Transverse colon (tissue), 4 donors: ENCODE measurements at regions not wholly inside any gene's neighbourhood (a gene's known extent, or its start where the extent isn't known, plus 50 kb on each side); places are given as distances from the start of the nearest gene placed in this dataset.

ENCODE experiments used
- DNase-seq: peaks from one replicate; pipeline ENCODE4 v3.0.0-alpha.2; 2019
- H3K27ac ChIP-seq, 4 donors: fragments of 200-600 bp; sonication (generic); 2 replicates each; pipeline ENCODE4 v1.5.1; 2016 to 2018; ENCODE audit warnings: inconsistent platforms in 4 of 4
- H3K27me3 ChIP-seq: fragments of 200-600 bp; sonication (generic); 2 replicates; pipeline ENCODE4 v1.5.1; 2017; ENCODE audit warnings: inconsistent platforms
- H3K36me3 ChIP-seq, 4 donors: fragments of 200-600 bp; sonication (generic); 2 replicates each; pipeline ENCODE4 v1.5.1; 2017 to 2019; ENCODE audit warnings: inconsistent platforms in 4 of 4
- H3K4me1 ChIP-seq, 4 donors: fragments of 200-600 bp; sonication (generic); 2 replicates each; pipeline ENCODE4 v1.5.1; 2017 to 2020; ENCODE audit warnings: inconsistent platforms in 4 of 4
- H3K4me3 ChIP-seq, 4 donors: fragments of 200-600 bp; sonication (generic); 1 replicate in 1 of 4; 2 replicates in 3 of 4; pipeline versions ENCODE4 v1.5.1 to v1.6.1; 2017 to 2019; ENCODE audit warnings: inconsistent platforms in 4 of 4
- H3K9me3 ChIP-seq, 2 donors: fragments of 200-600 bp; sonication (generic); 2 replicates each; pipeline ENCODE4 v1.5.1; 2017 to 2019; ENCODE audit warnings: inconsistent platforms in 2 of 2
- EP300 ChIP-seq: sonication (generic); formaldehyde crosslinking; IDR thresholded peaks from one replicate; pipeline ENCODE4 v1.6.1; 2017; ENCODE audit warnings: antibody characterized with exemption, low read depth
- POLR2A ChIP-seq: fragments of 450-650 bp; IDR thresholded peaks from one replicate; pipeline ENCODE4 v1.6.1; 2016; ENCODE audit warnings: antibody characterized with exemption, mild to moderate bottlenecking, moderate library complexity
- POLR2AphosphoS5 ChIP-seq, 3 donors: sonication (generic); formaldehyde crosslinking; IDR thresholded peaks; one replicate each; pipeline ENCODE4 v1.6.1; 2016; ENCODE audit warnings: antibody characterized with exemption in 3 of 3
- WGBS, 2 donors: methylation state at CpG; one replicate each; pipeline ENCODE4 v1.1.5; 2018; ENCODE audit warnings: low coverage in 1 of 2; 5-methylcytosine and 5-hydroxymethylcytosine counted together
- in situ Hi-C, 4 donors: fragments of 200-750 bp; cut with MboI; loops; one replicate each; pipeline versions ENCODE4 v1.15.0 to v1.15.1; 2017; ENCODE audit warnings: low sequenced_read_pairs in 3 of 4, low pct_ligation_motif_present in 1 of 4, low pct_unique_long_range_greater_than_20kb in 1 of 4
- intact Hi-C: fragments of 100-400 bp; cut with DNase I; formaldehyde crosslinking; loops from one replicate; pipeline ENCODE4 v1.15.1; 2023; ENCODE audit warnings: low total_unique reads
- TF ChIP-seq, protein P1 (sequence below), 5 experiments: fragments of 200-600 bp in 3 of 5; fragments of 450-650 bp in 2 of 5; sonication (generic) in 3 of 5; IDR thresholded peaks; 1 replicate in 2 of 5; 2 replicates in 3 of 5; pipeline ENCODE4 v1.5.1; 2016 to 2017; ENCODE audit warnings: antibody characterized with exemption in 5 of 5, inconsistent platforms in 3 of 5, mild to moderate bottlenecking in 2 of 5, moderate library complexity in 1 of 5

DNA sequence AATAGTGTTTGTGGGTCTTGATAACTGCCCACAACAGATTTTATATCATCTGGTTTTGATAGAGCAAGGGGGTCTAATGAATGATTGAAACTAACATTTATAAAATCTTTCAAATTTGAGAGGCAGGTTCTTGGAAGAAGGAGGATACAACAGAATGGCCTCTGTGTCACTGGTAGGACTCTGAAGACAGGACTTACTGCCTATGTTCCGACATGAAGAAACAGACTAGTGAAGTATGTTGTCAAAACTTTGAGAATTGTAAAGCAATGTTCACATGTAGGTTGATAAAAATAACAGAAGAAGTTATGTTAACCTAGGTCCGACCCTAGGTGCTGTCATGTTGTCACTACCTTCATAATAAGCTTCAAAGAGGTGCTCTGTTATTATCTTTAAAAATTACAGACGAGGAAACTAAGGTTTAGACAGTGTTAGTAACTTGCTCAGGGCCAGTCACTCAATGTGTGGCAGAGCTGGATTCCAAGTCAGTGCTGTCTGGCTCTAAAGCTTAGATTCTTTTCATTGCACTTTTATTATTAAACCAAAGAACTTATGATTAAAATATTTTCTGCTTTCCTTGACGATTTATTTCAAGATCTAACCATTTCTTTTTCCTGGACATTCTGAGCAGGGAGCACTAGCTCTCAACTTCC, 146.2 kb downstream of the RPIA start:
- no peak for DNase-seq
- no peaks in the 10 kb centered on the region for H3K27me3 ChIP-seq
- intact Hi-C loops (no loop called here), in situ Hi-C loops (no loop called here)
- H3K4me1 ChIP-seq: no peaks in the 10 kb centered on the region
- WGBS, 2 donors: 59 to 69% methylated on average over 4 of the region's 4 CpGs
- H3K9me3 ChIP-seq: no peaks in the 10 kb centered on the region
- TF ChIP-seq, protein P1, sequence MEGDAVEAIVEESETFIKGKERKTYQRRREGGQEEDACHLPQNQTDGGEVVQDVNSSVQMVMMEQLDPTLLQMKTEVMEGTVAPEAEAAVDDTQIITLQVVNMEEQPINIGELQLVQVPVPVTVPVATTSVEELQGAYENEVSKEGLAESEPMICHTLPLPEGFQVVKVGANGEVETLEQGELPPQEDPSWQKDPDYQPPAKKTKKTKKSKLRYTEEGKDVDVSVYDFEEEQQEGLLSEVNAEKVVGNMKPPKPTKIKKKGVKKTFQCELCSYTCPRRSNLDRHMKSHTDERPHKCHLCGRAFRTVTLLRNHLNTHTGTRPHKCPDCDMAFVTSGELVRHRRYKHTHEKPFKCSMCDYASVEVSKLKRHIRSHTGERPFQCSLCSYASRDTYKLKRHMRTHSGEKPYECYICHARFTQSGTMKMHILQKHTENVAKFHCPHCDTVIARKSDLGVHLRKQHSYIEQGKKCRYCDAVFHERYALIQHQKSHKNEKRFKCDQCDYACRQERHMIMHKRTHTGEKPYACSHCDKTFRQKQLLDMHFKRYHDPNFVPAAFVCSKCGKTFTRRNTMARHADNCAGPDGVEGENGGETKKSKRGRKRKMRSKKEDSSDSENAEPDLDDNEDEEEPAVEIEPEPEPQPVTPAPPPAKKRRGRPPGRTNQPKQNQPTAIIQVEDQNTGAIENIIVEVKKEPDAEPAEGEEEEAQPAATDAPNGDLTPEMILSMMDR (IDR thresholded peaks at IDR 0.05): no peak
- TF ChIP-seq POLR2AphosphoS5 (IDR thresholded peaks at IDR 0.05): no peak
- TF ChIP-seq EP300: no peak
- TF ChIP-seq POLR2A: no peak
- H3K4me3 ChIP-seq: no peak overlapping the region
- H3K36me3 ChIP-seq: no peaks in the 10 kb centered on the region
- H3K27ac ChIP-seq: peak overlapping the region in 2 of 4 donors; percentile 4 to 6

DNA sequence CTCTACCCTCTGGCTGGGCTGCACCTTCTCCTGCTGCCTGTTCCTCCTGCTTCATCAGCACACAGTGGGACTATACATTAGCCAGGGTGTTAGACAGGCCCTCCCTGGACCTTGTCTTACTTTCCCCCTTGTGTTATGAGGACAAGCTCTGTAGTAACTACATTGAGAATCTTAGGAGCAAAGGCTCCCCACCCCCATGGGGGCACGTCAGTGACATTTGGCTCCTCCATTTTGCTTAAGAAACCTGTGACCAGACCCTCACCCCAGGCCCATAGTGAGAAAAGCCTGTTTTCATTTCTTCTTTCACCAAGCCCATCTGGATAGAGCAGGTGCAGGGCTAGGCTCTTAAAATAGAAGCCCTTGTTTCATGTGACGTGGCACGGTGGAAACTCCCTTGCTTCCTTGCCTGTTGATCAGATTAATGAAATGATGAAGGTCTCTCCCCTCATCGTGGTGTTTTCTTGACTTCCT, 146.7 kb downstream of the RPIA start:
- H3K36me3 ChIP-seq: no peaks in the 10 kb centered on the region
- intact Hi-C loops (no loop called here), in situ Hi-C loops (no loop called here)
- WGBS, 2 donors: 60 to 90% methylated on average over 2 to 4 of the region's 4 CpGs
- no peaks in the 10 kb centered on the region for H3K9me3 ChIP-seq
- DNase-seq: peak; percentile 57
- peak overlapping the region in 1 of 4 donors; percentile 6 for H3K27ac ChIP-seq
- H3K4me3 ChIP-seq: no peak overlapping the region
- TF ChIP-seq EP300 (no peak), POLR2AphosphoS5 (IDR thresholded peaks at IDR 0.05) (no peak), POLR2A (no peak)
- TF ChIP-seq, protein P1 (IDR thresholded peaks at IDR 0.05): no peak
- no peaks in the 10 kb centered on the region for H3K4me1 ChIP-seq
- H3K27me3 ChIP-seq: no peaks in the 10 kb centered on the region

DNA sequence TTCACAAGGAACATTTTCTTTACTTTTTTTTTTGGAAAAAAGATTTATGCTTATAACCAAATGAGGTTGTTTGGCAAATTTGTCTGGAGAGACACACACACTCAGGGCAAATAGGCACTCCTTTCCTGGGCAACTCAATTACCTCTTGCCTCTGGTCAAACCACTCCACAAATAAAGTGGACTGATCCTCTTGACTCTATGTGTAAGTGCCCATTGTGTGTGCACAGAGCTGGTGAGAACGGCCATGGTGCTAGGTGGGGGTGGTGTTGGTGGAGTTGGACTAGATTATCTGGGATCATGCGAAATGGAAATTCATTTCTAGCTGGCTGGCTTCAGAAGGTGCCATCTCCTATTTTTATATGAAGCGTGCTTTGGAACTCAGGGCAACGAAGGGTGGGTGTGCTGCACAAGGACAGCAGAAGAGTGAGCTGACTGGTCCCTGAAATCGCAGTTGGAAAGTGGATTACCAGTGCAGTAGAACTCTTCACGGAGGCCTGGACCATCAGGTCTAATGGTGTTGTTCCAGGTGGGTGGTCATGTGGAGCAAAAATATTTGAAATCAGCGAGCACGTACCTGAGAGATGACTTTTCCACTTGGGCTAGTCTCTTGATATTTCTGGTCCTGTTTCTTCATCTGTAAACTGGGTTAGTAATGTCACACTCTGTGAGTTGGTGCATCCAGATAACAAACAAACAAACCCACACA, 149.9 kb downstream of the RPIA start:
- no peaks in the 10 kb centered on the region for H3K9me3 ChIP-seq
- H3K4me3 ChIP-seq: no peak overlapping the region
- intact Hi-C loops: no loop called here
- in situ Hi-C loops: no loop called here
- DNase-seq: no peak
- no peaks in the 10 kb centered on the region for H3K36me3 ChIP-seq
- H3K4me1 ChIP-seq: no peaks in the 10 kb centered on the region
- H3K27me3 ChIP-seq: peaks cover 4% of the 10 kb centered on the region
- peak overlapping the region in 1 of 4 donors; percentile 14 for H3K27ac ChIP-seq
- 70 to 79% methylated on average over 2 to 8 of the region's 8 CpGs for WGBS, 2 donors
- no peak for TF ChIP-seq EP300
- TF ChIP-seq, protein P1 (IDR thresholded peaks at IDR 0.05): no peak
- no peak for TF ChIP-seq POLR2A
- TF ChIP-seq POLR2AphosphoS5 (IDR thresholded peaks at IDR 0.05): no peak

DNA sequence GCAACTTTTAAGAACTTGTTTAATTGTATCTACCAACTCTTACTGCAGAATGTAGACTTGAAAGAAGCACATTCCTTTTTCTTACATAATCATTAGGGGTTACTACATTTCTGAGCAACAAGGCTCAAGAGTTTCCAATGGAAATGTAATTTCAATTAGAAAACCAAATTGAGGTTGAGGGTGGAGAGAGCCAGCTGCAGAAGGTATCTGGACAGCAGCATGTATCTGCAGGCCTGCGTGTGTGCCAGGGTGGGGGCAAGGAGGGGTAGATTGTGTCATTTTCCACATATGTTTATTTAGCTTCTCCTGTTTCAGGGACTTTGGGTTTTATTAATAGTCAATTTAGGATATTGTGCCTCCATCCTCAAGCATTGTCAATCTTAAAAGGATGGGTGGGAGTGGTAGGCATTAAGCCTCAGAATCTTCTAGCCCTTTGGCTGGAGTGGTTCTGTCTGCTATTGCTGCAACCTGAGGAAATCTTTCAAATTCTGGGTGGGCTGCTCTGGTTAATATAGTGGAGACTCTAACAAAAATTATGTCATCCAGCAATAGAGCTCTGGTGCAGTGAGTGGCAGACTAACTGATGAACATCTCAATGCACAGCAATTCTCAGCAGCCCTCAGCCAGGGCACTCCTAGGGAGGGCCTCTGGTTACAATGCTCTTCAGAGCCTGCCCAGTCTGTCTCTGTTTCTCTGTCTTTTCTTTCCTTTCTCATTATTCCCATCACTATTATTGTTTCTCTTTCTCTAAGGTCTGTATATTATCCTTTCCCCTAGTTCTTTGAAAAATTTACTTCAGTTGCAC, 151.4 kb downstream of the RPIA start:
- Histone ChIP-seq H3K4me3 (no peak overlapping the region), H3K27me3 (peaks cover 4% of the 10 kb centered on the region), H3K36me3 (no peaks in the 10 kb centered on the region), H3K27ac (peak overlapping the region in 1 of 4 donors; percentile 48), H3K4me1 (no peaks in the 10 kb centered on the region), H3K9me3 (no peaks in the 10 kb centered on the region)
- DNase-seq: no peak
- in situ Hi-C loops: no loop called here
- WGBS, 2 donors: 55% methylated on average over 1 of the region's 1 CpG; no CpG with 5 or more reads in 1 of the 2 donors
- TF ChIP-seq POLR2A: no peak
- intact Hi-C loops: no loop called here
